Transverse colon (tissue), 4 donors: ENCODE measurements at regions not wholly inside any gene's neighbourhood (a gene's known extent, or its start where the extent isn't known, plus 50 kb on each side); places are given as distances from the start of the nearest gene placed in this dataset.

ENCODE experiments used
- CTCF ChIP-seq, 5 experiments: fragments of 200-600 bp in 3 of 5; fragments of 450-650 bp in 2 of 5; sonication (generic) in 3 of 5; IDR thresholded peaks; 1 replicate in 2 of 5; 2 replicates in 3 of 5; pipeline ENCODE4 v1.5.1; 2016 to 2017; ENCODE audit warnings: antibody characterized with exemption in 5 of 5, inconsistent platforms in 3 of 5, mild to moderate bottlenecking in 2 of 5, moderate library complexity in 1 of 5
- POLR2A ChIP-seq: fragments of 450-650 bp; IDR thresholded peaks from one replicate; pipeline ENCODE4 v1.6.1; 2016; ENCODE audit warnings: antibody characterized with exemption, mild to moderate bottlenecking, moderate library complexity
- POLR2AphosphoS5 ChIP-seq, 3 donors: sonication (generic); formaldehyde crosslinking; IDR thresholded peaks; one replicate each; pipeline ENCODE4 v1.6.1; 2016; ENCODE audit warnings: antibody characterized with exemption in 3 of 3

- TF ChIP-seq CTCF (IDR thresholded peaks at IDR 0.05) (no peak), POLR2AphosphoS5 (IDR thresholded peaks at IDR 0.05) (no peak), POLR2A (no peak)
Observed at GRCh38 chr12:105721051-105721825, 390.7 kb downstream of the C12orf75 start.
